Choroid plexus epithelial cell (primary cell): ENCODE measurements at regions not wholly inside any gene's neighbourhood (a gene's known extent, or its start where the extent isn't known, plus 50 kb on each side); places are given as distances from the start of the nearest gene placed in this dataset.
A peak's percentile ranks its signal among the peaks of the same experiment; 100 is the strongest.

Experiments used
- DNase-seq: peaks from one replicate; pipeline ENCODE4 v3.0.0-alpha.2; 2010; ENCODE audit warnings: low read depth
- H3K4me3 ChIP-seq: 2 replicates; pipeline ENCODE4 v1.5.1; 2011; ENCODE audit warnings: low read depth, mild to moderate bottlenecking, control low read depth, low read length, moderate library complexity
- CTCF ChIP-seq: conservative IDR thresholded peaks from 2 replicates; pipeline ENCODE4 v1.5.1; 2011; ENCODE audit warnings: low read depth, mild to moderate bottlenecking, control low read depth, inconsistent platforms, low read length, moderate library complexity

DNA sequence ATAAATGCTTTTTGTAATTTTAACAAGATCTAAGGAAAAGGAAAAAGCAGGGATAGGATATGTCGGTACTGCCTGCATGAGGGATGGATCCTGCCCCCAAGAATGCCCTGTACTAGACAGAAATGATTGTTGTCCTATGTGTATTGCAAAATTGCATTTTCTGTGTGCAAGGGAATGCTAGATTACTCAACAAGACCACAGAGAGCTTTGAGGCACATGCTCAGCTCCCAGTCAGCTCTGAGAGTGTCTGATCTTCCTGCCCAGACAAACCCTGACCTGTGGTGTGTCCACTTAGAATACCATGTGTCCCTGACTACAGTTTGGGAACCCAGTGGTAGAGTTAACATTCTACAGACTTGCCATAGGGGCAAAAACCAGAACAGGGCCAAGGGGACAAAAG, 129.2 kb upstream of the PAK3 start:
- peak; percentile 1 for DNase-seq
- no peak overlapping the region for H3K4me3 ChIP-seq
- no peak for TF ChIP-seq CTCF

- no peak for TF ChIP-seq CTCF
- DNase-seq = no peak
- no peak overlapping the region for H3K4me3 ChIP-seq
Measured at GRCh38 chrX:110966091-110966454, 129.9 kb upstream of the PAK3 start.

DNA sequence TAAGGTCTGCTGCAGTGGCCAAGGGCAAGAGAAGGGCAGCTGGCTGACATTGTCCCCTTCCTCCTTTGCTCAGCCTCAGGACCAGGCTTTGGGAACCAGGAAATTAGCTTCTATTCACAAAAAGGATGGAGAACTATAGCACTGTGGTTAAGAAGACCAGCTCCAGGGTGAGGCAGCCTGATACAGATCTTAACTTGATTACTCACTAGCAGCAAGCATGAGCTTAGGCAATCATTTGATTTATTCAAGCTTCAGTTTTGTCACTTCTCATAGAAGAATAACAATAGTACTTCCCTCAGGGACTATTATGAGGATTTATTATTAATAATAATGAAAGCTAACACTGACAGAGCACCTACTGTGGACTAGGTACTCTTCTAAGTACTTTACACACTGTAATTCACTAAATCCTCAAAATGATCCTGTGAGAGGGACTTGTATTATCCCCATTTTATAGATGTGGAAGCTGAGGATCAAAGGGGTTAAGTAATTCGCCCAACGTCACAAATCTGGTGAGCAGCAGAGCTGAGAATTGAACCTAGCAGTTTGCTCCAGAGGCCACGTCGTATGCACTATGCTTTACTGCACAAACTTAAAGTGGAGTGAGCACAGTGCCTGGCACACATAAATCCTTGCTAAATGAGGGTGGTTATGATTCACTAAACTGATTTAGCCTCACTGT, 130.4 kb upstream of the PAK3 start:
- no peak overlapping the region for H3K4me3 ChIP-seq
- DNase-seq = no peak
- TF ChIP-seq CTCF = no peak

DNA sequence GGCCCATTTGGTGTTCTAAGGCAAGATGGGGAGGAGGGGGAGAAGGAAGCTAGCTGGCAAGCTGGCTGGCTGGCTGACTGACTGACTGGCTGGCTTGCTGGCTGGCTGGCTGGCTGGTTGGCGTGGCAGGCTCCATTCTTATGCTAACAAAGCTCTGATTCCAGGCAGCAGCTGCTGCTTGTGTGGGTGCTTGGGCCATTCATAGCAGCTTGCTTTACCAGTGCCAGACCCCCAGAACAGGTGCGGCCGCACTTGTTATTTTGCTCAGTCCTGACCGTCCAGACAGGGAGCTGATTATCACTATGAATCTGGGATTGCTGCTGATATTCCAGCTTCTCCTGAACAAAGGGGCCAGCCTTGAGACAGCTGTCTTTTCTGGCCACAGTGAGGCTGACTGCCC, 131.2 kb upstream of the PAK3 start:
- H3K4me3 ChIP-seq = no peak overlapping the region
- TF ChIP-seq CTCF = no peak
- no peak for DNase-seq

DNA sequence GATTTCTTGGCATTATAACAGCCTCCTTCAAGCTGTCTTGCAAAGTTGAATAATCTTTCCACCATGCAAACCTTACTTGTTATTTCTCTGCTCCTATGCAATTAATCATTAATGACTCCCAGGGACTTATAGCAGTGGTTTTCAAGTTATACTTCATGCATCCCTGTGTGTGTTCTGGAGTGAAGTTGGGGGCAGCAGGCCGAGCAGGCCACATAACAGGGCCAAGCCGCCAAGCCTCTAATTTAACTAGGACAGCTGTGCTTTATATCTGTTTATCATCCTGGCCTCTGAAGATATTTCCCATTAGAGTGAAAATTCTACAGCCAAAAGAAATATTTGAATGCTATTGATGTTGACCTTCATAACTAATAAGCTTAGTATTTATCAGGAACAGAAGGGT, 133.5 kb upstream of the PAK3 start:
- no peak for DNase-seq
- TF ChIP-seq CTCF = no peak
- no peak overlapping the region for H3K4me3 ChIP-seq

DNA sequence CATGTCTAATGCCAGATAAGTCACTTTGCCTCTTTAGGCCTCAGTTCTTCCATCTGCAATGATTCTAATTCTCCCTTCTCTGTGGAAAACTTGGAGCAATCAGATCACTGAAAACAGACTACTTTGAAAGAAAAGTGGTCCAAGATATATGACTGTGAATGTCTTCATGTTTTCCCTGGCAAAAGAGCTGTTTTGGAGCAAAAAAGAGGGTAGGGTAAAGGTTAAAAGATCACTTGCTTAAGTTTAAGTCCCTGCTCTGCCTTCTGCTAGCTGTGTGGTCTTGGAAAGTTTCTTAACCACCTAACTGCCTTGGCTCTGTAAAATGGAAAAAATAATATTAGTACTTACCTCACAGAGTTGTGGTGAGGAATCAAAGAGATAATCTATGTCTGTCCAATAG, 140.3 kb upstream of the PAK3 start:
- DNase-seq = no peak
- TF ChIP-seq CTCF = no peak
- no peak overlapping the region for H3K4me3 ChIP-seq

GRCh38 chrX:110954428-110955100, 141.4 kb upstream of the PAK3 start:
- H3K4me3 ChIP-seq = no peak overlapping the region
- DNase-seq = no peak
- no peak for TF ChIP-seq CTCF
